22Rv1 (cell line): ENCODE measurements at regions not wholly inside any gene's neighbourhood (a gene's known extent, or its start where the extent isn't known, plus 50 kb on each side); places are given as distances from the start of the nearest gene placed in this dataset.
"Not testable (repeated sequence)": the region's sequence is repeated elsewhere in the genome, so short reads cannot be mapped to it uniquely, and the experiment has no call there.

ENCODE experiments used
- H3K27ac ChIP-seq: fragments of 450-650 bp; 2 replicates; pipeline ENCODE4 v1.5.1; 2017
- ZFX ChIP-seq: fragments of 450-650 bp; IDR thresholded peaks from 2 replicates; pipeline ENCODE4 v1.6.1; 2017; ENCODE audit warnings: antibody characterized with exemption, borderline replicate concordance
- TF ChIP-seq, protein P1 (sequence below): fragments of 450-650 bp; IDR thresholded peaks from 2 replicates; pipeline ENCODE4 v1.5.1; 2017; ENCODE audit warnings: mild to moderate bottlenecking

DNA sequence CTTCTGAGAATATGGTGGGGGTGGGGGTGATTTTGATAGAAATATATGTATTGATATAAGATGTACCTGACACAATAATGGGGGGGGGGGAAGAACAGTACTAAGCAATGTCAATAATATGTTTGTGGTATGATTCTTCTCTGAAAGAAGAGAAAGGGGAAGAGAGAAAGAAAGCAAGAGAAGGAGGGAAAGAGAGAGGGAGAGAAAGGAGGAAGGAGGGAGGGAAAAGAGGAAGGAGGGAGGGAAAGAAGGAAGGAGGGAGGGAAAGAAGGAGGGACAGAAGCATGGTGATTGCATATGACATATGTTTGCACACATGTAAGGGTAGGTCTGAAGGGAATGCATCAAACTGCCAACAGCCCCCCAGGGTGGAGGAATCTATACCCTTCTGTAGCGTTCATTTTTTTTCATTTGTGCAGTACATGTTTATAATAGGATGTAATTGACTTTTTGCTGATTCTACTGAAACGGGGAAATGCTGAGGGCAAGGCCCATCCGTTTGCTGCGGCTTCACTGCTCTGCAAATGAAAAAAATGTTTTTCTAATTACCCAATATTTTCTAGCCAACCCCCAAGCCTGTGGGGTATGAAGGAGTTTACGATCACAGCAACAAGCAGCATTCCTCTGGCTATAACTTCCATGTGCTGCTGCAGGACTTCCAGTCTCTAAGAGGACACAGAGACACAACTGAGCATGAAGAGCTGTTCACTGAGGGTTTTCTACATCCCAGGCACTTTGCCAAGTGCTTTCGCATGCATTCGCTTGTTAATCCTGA is 119.3 kb upstream of the ZC3H12A start:
- TF ChIP-seq, protein P1, sequence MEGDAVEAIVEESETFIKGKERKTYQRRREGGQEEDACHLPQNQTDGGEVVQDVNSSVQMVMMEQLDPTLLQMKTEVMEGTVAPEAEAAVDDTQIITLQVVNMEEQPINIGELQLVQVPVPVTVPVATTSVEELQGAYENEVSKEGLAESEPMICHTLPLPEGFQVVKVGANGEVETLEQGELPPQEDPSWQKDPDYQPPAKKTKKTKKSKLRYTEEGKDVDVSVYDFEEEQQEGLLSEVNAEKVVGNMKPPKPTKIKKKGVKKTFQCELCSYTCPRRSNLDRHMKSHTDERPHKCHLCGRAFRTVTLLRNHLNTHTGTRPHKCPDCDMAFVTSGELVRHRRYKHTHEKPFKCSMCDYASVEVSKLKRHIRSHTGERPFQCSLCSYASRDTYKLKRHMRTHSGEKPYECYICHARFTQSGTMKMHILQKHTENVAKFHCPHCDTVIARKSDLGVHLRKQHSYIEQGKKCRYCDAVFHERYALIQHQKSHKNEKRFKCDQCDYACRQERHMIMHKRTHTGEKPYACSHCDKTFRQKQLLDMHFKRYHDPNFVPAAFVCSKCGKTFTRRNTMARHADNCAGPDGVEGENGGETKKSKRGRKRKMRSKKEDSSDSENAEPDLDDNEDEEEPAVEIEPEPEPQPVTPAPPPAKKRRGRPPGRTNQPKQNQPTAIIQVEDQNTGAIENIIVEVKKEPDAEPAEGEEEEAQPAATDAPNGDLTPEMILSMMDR = no peak
- TF ChIP-seq ZFX = no peak
- no peak overlapping the region for H3K27ac ChIP-seq

DNA sequence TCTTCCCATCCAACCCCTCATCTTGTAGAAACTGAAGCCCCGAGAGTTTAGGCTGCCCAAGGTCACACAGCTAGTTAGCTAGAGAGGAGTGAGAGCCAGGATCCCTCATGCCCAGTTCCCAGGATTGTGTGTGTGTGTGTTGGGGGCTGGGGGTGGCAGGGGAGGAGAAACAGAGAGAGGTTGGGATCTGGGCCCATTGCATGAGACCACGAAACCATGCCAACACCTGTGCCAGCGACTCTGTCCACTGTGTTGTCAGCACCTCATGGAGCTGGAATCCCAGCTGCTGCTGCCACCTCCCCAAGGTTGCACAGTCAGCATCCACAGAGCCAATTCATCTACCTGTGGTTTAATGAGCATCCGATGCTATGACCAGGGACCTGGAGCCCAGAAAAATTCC is 115.4 kb upstream of the ZC3H12A start:
- TF ChIP-seq ZFX = no peak
- TF ChIP-seq, protein P1 = no peak
- no peak overlapping the region for H3K27ac ChIP-seq

DNA sequence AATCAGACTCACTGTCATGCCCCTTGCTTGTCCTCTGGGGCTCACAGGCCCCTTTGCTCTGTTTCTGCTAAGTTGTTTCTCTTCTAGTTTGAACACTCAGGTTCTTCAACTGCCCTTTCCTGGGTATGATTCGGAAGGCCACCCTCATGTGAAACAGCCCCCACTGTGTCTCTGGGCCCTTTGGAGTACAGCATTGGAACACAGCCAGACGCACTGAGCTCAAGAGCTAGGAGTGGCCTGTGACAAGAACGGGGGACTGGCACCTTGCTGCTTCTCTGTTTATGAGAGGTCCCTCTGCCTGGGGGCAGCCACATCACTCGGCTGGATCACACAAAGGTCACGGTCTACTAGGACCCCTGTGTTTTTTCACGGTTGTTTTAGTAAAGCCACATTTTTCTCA is 114.4 kb upstream of the ZC3H12A start:
- TF ChIP-seq ZFX = no peak
- TF ChIP-seq, protein P1 = no peak
- no peak overlapping the region for H3K27ac ChIP-seq

DNA sequence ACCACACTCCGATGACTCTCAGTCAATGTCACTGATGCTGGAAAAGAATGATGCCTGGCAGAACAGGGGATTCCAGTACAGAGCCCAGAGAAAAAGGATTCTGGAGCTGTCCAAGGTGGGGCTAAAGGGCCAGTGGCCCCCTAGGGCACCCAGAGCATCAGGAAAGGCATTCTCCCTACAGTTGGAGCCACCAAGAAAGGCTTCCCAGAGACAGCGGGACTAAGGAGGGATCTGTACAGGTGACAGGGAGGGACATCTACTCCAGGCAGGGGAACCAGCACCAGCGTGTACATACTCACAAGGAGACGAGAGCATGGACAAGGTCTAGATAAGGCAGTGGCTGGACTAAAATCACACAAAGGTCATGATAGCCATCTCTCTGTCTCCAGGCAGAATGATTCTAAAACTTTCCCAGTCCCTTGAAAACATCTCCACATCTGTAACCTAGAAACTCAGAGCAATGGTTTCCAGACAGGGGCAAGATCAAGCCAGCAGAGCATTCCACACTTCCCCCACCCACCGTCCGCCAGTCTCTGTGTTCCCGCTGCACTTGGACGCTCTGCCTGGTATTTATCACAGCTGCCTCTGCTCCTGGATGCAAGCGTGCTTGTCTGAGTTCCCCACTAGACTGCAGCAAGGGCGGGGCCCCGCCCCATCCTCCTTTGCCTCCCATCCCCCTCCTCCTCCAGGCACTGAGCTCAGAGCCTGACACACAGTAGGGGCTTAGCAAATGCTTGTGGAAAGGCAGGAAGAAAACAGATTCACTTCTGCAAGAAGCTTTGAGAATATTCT is 111.6 kb upstream of the ZC3H12A start:
- TF ChIP-seq, protein P1 = no peak
- no peak for TF ChIP-seq ZFX
- no peak overlapping the region for H3K27ac ChIP-seq

DNA sequence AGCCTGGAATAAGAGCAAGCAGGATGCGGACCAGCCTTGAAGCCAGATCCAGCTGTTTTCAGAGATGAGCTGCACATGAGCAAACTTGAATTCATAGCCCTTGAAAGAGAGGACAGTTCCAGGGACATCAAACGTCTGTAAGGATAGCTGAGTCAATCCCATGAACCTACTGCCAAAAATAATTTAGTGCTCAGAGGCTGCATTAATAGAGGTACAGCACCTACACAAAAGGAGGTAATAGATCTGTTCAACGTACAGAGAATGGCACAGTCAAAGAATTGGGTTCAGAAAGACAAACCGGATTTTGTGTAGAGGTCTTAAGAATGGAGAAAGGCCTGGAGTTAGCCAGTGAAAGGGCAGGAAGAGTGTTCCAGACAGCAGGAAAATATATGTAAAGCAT is 110.8 kb upstream of the ZC3H12A start:
- TF ChIP-seq, protein P1 = no peak
- TF ChIP-seq ZFX = no peak
- no peak overlapping the region for H3K27ac ChIP-seq

DNA sequence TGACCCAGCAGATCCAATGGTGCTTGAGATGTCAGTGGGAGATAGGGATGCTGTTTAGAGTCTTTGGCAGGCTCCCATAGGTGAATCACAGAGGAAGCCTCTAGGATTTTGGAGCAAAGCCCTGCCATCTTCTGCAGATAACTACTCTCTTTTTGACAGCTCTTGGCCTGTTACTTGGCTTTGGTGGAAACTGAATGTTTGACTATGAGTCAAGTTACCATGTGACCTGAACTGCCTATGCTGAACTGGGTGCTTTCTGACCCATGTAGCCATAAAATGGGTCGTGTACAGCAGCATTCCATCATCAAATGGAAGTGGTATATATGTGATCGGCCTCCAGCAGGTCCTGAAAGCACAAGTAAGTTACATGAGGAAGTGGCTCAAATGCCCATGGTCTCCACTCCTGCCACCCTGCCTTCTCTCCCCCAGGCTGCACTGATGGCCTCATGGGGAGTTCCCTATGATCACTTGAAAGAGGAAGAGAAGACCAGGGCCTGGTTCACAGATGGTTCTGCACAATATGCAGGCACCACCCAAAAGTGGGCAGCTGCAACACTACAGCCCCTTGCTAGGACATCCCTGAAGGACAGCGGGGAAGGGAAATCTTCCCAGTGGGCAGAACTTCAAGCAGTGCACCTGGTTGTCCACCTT is 105.6 kb upstream of the ZC3H12A start:
- not testable (repeated sequence) for H3K27ac ChIP-seq

DNA sequence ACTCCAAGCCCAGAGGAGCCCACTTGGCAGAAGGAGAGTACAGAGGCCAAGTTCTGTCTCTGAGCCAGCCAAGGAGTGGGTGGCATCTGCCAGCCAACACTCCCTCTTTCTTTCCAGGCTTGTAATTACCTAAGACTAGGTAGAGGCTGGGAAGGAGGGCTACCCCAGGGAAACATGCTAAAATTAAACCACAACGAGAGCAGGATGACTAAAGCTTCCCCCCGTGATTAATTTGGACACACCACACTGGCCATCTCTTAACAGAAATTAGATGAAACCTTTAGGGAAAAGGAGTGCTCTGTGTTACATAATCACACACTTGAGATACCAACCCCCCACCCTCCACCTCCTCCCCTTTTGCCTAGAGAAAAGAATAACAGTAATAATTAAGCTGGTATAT is 102.1 kb upstream of the ZC3H12A start:
- no peak for TF ChIP-seq ZFX
- TF ChIP-seq, protein P1 = no peak
- H3K27ac ChIP-seq = no peak overlapping the region
